Peyer's patch (tissue), 4 donors: ENCODE measurements at regions not wholly inside any gene's neighbourhood (a gene's known extent, or its start where the extent isn't known, plus 50 kb on each side); places are given as distances from the start of the nearest gene placed in this dataset.

ENCODE experiments used
- CTCF ChIP-seq, 6 experiments: fragments of 450-650 bp in 4 of 6; fragments of 200-600 bp in 2 of 6; sonication (generic) in 1 of 6; IDR thresholded peaks; one replicate each; pipeline ENCODE4 v1.5.1; 2017 to 2019; ENCODE audit warnings: antibody characterized with exemption in 6 of 6, mild to moderate bottlenecking in 3 of 6, moderate library complexity in 1 of 6
- POLR2A ChIP-seq, 2 donors: fragments of 450-650 bp; IDR thresholded peaks; one replicate each; pipeline ENCODE4 v1.5.1; 2017; ENCODE audit warnings: antibody characterized with exemption in 2 of 2, mild to moderate bottlenecking in 2 of 2, moderate library complexity in 2 of 2

- TF ChIP-seq CTCF (IDR thresholded peaks at IDR 0.05) (no peak), POLR2A (IDR thresholded peaks at IDR 0.05) (no peak)
These were observed 142.0 kb upstream of the SYT10 start for GRCh38 chr12:33581613-33582122.
